HG03064 (cell line): ENCODE measurements at regions not wholly inside any gene's neighbourhood (a gene's known extent, or its start where the extent isn't known, plus 50 kb on each side); places are given as distances from the start of the nearest gene placed in this dataset.
"Not testable (repeated sequence)": the region's sequence is repeated elsewhere in the genome, so short reads cannot be mapped to it uniquely, and the experiment has no call there.

Experiments
- ATAC-seq: cut with Tn5 transposase; IDR thresholded peaks from one replicate; pipeline ENCODE4 v1.9.1; 2021; ENCODE audit warnings: low read depth; ENCODE audit not compliant: unreplicated experiment

DNA sequence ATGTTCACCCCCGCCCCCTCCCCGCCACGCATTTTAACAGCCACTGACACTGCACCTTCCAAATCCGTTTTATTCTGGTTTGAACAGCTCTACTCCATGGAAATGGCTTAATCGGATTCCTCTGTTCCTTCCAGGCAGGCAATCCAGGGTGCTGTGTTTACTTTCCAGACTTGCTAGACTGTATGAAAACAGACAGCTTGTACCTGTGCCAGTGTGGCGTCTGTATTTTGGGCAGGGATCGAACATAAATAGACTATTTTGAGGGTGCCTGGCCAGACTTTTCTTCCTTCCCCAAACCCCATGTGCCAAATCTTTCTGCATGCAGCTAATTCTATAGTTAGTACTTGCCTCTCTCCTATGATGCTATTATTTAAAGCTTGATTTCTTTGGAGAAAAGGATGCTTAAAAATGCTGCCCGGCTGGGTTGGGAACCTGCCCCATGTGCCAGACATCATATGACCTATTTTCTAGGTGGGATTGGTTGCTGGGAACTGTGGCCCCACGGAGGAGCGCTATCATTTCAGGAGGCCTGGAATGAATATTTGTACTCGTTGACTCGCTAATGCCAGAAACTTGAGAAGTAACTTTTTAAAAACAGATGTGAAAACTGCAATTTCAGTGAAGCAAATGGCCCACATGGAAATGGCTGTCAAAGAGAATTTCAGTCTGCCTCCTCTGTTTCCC is 814.8 kb downstream of the BRD1 start:
- ATAC-seq, result no peak

DNA sequence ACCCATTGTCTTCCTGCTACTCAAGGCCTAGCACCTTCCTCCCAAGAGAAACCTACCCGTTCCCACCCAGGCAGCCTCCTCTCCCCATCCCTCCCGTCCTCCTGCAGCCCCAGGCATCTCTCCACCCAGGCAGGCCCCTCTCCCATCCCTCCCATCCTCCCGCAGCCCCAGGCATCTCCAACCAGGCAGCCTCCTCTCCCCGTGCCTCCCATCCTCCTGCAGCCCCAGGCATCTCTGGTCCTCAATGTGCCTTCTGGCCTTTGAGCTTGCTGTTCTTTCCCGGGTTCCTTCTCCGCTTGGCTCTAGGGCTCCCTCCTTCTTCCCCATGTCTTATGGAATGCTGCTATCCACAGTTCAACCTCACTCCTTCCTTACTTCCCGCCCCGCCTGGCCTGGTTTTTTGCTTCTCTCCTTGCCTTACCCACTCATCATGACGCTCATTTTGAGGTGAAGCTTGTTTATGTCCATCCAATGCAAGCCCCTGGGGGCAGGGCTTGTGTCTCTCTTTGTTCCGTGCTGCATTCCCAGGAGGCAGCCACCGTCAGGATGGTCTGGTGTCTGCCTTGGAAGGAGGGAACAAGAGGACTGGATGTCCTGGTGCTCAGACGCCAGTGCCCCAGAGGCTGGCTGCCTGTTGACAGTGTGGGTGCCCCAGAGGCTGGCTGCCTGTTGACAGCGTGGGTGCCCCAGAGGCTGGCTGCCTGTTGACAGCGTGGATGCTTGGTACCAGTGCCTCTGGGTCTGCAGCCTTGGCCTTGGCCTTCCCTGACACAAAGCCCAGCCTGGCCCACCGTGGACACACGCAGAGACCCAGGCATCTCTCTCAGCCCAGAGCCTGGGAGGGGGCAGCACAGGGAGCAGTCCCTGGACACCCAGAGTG is 815.7 kb downstream of the BRD1 start:
- no peak for ATAC-seq

DNA sequence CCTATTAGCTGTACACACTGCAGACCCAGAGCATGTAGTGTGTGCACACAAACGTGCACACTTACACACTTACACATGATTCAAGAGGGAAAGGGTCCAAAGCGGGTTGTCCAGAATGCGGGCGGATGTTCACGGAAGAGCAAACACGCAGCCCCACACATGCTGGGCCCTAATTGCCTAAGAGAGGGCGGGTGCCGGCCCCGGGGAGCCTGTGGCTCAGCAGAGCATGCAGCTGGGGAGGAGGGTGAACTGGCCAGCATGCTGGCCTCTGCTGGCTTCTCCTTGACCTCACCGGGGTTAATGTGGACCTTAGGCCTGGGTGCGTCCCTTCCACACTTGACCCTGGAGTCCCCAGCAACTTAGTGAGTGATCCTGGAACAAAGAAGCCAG is 816.3 kb downstream of the BRD1 start:
- ATAC-seq, result no peak

DNA sequence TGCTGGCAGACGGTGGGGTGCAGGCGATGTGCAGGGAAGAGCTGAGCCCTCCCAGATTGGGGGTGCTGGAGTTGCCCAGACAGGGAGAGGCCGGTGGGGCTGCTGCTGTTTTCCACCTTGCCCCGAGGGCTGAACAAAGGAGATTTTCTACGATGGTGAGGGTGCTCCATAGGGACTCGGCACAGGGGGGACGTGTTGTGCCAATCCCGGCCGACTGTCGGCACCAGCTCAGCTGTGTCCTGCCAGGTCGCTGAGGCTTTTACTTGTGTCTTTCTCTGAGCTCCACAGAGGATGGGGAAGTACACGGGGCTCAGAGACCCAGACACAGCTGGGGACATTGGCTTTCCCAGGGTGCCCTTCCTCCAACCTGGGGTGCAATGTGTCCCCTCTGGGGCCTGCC is 816.8 kb downstream of the BRD1 start:
- ATAC-seq, result no peak

DNA sequence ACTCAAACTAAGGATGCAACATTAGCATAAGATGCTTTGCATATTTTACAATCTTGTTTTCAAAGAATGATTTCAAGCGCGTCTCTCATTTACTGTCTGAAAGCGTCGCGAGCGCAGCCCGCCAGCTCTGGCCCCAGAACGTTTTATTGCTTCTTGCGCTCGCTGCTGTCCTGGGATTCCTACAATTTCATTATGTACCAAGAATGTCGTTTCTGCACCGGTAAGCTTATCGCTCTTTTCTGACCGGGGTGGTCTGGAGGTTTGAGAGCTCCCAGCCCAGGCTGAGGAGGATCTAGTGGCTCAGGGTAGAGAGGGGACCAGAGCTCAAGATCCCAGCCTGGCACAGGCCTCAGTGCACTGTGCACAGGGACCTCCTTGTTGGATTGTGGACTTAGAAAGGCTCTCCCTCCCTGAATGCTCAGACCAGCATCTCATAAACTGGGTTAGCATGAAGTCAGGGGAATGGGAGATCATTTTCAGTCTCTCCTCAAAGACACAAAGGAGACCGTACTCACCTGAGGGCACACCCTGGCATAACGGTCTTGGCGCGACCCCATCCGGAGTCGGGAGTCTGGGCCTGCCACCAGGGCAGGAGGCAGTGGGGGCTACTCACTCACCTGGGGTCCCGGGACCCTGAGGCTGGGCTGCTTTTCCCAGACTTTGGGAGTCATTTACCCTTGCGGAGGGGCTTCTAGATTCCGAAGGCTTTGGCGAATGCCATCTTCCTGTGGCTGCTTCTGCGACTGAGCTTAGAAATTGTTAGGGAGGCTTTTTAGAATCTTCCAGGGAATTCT is 817.4 kb downstream of the BRD1 start:
- ATAC-seq, result no peak

DNA sequence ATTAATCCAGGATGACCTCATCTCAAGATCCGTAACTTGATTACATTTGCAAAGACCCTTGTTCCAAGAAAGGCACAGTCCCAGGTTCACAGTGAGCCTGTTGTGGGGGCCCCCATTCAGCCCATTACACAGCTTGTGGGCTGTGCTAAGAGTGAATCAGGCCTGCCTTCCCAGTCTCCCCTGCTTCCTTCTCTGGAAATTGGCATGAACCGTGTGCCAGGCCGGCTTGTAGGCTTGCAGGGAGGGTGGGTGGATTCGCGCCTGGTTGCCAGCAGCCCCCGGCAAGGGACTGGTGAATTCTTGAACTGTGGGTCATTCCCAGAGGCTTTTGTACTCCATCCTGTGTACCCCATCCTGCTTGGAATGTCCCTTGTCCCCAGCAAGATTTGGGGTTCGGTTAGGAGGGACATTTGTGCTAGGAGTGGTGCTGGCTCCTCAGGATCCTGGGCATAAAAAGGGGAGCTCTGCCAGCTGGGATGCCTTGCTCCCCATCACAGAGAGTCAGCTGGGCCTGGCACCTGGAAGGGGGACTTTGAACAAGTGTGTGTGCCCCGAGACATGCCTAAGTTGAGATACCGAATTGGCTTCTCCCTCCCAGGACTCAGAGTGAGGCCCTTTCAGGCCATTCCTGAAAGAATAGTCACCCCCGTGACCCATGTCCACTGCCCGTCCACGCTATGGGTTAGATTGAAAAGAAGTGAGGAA is 818.2 kb downstream of the BRD1 start:
- no peak for ATAC-seq

GRCh38 chr22:49008682-49009235 is 818.9 kb downstream of the BRD1 start:
- ATAC-seq, result no peak

- ATAC-seq, result no peak
These were observed 820.5 kb downstream of the BRD1 start for GRCh38 chr22:49007013-49007653.

DNA sequence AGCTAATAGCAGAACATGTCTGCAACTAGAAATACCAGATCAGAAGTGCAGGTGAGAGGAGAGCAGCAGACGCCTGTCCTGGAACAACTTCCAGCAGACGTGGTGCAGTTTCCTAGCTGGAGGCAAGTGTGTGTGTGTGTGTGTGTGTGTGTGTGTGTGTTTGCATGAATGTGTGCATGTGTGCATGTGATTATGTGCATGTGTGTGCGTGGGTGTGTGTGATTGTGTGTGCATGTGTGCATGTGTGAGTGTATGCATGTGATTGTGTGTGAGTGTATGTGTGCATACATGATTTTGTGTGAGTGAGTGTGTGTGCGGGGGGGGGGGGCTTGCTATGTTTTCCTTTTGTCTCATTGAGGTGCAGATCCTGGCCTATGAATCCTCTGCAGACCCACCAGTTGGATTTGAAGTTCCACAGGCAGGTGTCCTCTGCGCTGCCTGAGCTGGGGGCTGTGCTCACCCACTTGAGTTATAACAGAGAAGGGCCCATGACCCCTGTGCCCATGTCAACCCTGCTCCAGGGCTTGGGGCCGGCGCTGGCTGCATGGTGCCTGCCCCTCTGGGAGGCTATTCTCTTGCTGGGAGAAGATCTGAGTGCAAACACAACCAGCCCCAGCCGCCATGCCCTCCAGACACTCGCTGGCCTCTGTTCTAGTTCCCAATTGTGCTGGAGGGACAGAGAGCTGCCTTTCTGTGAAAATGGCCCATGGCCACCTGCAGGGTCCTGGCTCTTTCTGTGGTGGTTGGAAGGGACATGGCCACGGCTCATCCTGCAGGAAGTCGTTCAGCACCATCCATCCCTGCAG is 821.3 kb downstream of the BRD1 start:
- ATAC-seq, result no peak

DNA sequence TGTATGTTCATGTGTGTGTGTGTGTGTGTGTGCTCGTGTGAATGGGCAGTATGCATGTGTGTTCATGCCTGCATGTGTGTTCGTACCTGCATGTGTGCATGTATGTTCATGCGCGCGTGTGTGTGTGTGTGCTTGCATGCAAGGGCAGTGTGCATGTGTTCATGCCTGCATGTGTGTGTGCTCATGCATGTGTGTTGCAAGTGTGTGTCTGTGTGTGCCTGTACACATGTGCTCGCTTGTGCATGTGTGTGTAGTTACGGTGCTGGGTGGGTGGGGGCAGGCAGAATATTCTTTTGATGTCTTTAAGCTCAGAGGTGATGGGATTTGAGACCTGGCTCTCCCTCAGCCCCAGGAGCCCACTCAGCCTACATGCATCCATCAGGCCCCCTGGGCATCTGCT is 822.1 kb downstream of the BRD1 start:
- ATAC-seq, result no peak

DNA sequence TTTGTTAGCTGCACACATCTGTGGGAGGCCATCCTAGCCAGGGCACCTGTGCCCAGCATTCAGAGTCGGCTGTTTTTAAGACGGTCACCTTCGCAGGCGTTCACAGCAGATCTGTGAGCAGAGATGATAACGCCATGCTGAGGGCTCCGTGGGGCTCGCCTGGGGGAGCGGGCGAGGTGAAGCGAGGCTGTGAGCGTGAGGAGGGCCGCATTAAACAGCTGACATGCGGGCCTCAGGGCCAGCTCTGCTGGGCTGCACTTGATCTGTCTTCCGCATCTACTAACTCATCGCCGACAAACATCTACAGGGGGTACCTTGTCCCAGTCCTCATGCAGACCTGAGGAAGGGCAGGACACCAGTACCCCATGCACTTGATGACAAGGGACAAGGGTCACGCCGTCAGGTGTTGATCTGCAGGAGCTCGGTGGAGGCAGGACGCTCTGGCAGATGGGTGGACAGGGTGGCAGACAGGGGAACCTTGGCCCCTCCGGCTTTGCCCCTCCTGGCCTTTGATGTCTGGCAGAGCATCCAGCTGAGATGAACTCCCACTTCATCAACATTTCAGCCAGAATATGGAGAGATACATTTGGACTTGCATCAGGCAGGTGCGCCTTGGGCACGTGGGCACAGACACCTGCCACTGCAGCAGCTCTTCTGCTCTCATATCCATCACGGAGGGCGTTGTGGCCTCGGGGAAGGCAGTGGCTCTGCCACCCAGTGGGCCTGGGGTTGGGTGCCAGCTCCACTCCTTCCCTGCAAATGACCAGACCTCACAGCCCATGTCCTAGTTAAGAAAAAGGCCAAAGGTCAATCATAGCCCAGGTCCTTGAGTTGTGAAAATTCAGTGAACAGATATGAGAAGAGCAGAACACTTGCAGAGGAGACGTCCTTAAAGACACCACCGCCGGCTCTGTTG is 822.9 kb downstream of the BRD1 start:
- ATAC-seq, result no peak

DNA sequence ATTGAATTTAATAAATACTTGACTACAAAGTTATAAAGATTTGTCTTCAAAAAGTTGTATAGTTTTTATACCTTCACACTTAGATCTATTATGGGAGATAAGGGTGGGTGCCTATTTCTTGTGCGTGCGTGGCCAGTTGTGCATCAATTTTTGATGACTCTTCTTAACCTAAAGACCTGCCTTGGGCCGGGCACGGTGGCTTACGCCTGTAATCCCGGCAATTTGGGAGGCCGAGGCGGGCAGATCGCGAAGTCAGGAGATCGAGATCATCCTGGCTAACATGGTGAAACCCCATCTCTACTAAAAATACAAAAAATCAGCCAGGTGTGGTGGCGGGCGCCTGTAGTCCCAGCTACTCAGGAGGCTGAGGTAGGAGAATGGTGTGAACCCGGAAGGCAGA is 830.1 kb downstream of the BRD1 start:
- ATAC-seq, result not testable (repeated sequence)

DNA sequence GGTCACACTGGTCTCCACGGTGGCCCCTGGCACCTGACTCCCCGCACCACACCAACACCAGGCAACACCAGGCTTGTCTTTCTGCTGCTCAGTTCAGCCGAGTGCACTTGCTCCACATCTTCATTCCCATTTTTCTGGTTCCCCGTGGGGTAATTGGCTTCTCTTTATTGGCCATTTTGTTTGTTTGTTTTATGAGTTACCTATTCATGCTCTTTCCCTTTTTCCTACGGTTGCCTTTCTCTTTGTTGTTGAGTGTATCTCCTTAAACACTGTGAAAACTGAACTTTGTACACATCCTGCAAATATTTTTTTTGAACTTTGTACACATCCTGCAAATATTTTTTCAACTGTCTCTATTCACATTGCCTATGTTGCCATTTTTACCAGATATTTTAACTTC is 834.0 kb downstream of the BRD1 start:
- ATAC-seq, result no peak

DNA sequence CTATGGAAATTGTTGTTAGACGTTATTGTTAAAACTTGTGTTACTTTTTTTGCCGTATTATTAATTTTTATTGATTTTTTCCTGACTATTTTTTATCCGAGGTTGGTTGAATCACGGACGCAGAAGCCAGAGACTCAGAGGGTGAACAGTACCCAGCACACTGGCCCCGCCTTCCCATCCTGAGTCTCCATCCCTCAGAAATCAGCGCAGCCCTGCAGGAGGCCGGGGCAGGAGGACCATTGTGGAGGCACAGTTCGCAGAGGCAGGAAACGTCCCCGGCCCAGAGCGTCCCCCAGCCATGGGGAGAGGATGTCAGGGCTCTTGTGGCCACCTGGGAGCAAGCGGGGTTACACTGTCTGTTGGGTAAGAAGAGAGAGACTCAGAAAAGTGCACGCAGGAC is 843.0 kb downstream of the BRD1 start:
- no peak for ATAC-seq

DNA sequence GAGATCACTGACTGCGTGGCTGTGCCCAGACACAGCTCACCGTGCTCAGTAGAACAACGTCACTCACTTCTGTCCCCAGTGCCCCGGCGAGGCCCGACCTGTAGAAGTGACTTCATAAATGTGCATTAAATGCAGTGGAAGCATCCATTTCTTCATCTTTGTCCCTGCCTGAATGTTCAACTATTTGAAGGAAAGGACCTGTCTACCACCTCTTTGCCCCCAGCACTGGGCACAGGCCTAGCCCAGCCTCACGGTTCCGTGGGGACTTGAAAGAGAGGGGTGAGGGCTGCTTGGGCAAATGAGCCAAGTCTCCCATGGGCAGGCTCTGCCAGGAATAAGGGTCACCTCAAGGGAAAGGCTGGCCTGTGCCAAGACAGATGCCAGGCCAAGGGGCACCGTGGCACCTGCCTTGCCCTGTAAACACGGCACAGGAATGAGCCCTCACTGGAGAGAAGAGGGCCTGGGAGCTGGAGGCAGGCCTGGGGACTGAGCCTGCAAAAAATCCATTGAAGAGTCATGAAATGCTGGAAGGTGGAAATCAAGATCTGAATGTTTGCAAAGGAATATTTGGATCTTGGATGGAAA is 845.3 kb downstream of the BRD1 start:
- no peak for ATAC-seq

DNA sequence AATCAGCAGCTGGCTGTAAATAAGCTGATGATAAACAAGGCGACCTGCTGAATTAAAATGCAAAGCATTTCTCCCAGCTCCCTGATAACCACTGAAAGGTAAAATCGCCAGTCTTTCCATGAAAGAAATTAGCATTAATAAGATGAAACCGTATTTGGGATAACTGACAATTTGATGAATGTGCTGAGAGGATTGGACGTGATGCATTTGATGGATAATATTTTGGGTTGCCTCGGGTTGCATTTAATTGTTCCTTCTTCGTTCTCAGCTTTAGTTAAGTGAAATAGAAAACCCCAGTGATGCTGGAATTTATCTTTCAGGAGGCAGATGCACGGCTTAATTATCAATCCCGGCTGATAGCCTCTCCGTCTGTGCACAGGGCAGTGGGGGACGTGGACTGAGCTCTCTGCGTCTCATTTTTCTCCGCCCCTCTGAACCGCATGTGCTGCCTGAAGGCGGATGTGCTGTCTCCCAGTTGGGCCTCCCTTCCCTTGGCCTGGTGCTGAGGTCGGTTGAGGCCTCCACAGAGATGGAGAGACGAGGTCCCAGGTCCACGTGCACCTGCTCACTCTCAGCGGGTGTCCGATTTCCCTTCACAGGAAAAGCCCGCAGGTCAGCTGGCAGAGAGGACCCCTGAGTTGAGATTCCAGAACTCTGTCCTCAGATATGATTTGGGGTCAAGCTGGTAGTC is 846.2 kb downstream of the BRD1 start:
- no peak for ATAC-seq

DNA sequence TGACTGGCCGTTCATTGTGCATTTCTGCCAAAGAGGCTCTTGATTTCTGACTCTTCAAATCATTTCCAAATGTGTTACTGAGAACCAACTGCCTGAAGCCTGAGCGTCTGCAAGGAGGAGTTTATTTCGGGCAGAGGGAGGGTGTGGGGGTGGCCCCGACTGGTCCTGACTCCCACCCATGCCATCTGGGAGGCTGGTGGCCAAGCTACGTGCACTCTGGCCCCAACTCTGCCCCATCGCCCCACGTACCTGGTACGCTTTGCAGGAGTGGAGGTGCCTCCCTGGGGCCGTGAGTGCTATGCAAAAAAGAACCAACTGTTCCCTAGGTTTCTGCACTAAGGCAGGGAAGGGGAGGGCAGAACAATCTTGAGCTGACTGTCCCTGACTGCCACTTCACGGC is 846.8 kb downstream of the BRD1 start:
- no peak for ATAC-seq
